CD4-positive, CD25-positive, alpha-beta regulatory T cell (primary cell): ENCODE measurements at regions not wholly inside any gene's neighbourhood (a gene's known extent, or its start where the extent isn't known, plus 50 kb on each side); places are given as distances from the start of the nearest gene placed in this dataset.

Experiments
- ATAC-seq, 2 donors: fragments of 150-1000 bp; cut with Tn5 transposase; one replicate each; pipeline ENCODE4 v1.10.0; 2021; ENCODE audit warnings: low read depth in 2 of 2, moderate number of reproducible peaks in 2 of 2, moderate library complexity in 1 of 2
- DNase-seq, 3 donors: peaks; one replicate each; pipeline versions ENCODE4 v3.0.0 to v3.0.0-alpha.2; 2012 to 2022; ENCODE audit warnings: mixed read lengths in 1 of 3
- H3K27ac ChIP-seq: one replicate; pipeline ENCODE4 v1.7.0; 2013; ENCODE audit warnings: mild to moderate bottlenecking, low read length; ENCODE audit not compliant: insufficient read depth, poor library complexity, severe bottlenecking
- H3K27me3 ChIP-seq: one replicate; pipeline ENCODE4 v1.7.0; 2013; ENCODE audit warnings: low read length; ENCODE audit not compliant: control insufficient read depth, insufficient read depth
- H3K36me3 ChIP-seq: one replicate; pipeline ENCODE4 v1.7.0; 2013; ENCODE audit warnings: mild to moderate bottlenecking, low read length, moderate library complexity; ENCODE audit not compliant: control insufficient read depth, insufficient read depth
- H3K4me1 ChIP-seq: 2 replicates; pipeline ENCODE4 v1.7.0; 2013; ENCODE audit warnings: mild to moderate bottlenecking, low read length; ENCODE audit not compliant: insufficient read depth, control insufficient read depth, poor library complexity, severe bottlenecking
- H3K4me3 ChIP-seq: one replicate; pipeline ENCODE4 v1.7.0; 2013; ENCODE audit warnings: low read depth, mild to moderate bottlenecking, low read length, moderate library complexity
- H3K9me3 ChIP-seq, 2 experiments: 1 replicate in 1 of 2; 2 replicates in 1 of 2; pipeline ENCODE4 v1.7.0; 2013; ENCODE audit warnings: low read length in 2 of 2, mild to moderate bottlenecking in 1 of 2, moderate library complexity in 1 of 2; ENCODE audit not compliant: control insufficient read depth in 2 of 2
- H3K27ac Mint-ChIP-seq, 3 donors: one replicate each; pipeline ENCODE4 v1.8.0; 2020 to 2022; ENCODE audit warnings: mild to moderate bottlenecking in 3 of 3, mixed read lengths in 3 of 3, moderate library complexity in 2 of 3
- H3K27me3 Mint-ChIP-seq: one replicate; pipeline ENCODE4 v1.8.0; 2022; ENCODE audit warnings: mild to moderate bottlenecking, mixed read lengths
- H3K36me3 Mint-ChIP-seq: one replicate; pipeline ENCODE4 v1.8.0; 2020; ENCODE audit warnings: mixed read lengths
- H3K4me1 Mint-ChIP-seq, 4 donors: one replicate each; pipeline ENCODE4 v1.8.0; 2020 to 2022; ENCODE audit warnings: mixed read lengths in 4 of 4, mild to moderate bottlenecking in 1 of 4
- H3K4me3 Mint-ChIP-seq, 4 donors: one replicate each; pipeline ENCODE4 v1.8.0; 2020 to 2022; ENCODE audit warnings: mild to moderate bottlenecking in 4 of 4, mixed read lengths in 4 of 4, moderate library complexity in 3 of 4
- H3K9me3 Mint-ChIP-seq, 7 donors: one replicate each; pipeline ENCODE4 v1.8.0; 2020 to 2022; ENCODE audit warnings: mixed read lengths in 7 of 7, mild to moderate bottlenecking in 3 of 7, moderate library complexity in 2 of 7

DNA sequence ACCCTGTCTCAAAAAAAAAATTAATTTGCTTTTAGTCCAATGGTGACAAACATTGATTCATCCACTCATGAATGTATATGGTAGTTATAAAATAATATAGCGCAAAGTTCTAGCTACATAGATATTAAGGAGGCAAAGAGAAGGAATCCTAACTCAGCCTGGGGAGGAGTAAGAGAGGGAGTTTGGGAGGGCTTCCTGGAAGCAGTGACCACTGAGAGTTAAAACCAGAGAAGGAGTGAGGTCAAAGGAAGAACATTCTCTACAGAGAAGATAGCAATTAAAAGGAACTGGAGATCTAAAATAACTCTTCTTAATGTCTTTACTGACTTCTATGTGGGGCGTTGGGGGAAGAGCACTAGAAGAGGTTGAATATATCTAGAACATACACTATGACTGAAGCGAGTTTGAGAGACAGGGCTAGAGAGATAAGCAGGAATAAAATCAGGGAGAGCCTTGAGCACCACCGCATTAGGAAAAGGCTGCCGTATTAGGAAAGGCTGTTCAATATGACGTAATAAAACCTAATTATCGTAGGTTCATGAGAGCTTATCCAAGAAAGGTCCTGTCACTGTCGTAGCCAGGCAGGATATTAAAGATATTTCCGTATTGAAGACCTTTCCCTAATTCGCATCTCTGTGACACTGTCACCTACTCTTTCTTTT, 81.8 kb upstream of the CNKSR3 start:
- Histone ChIP-seq H3K36me3 (no peaks in the 10 kb centered on the region), H3K27me3 (no peaks in the 10 kb centered on the region), H3K4me1 (no peaks in the 10 kb centered on the region), H3K9me3 (no peaks in the 10 kb centered on the region), H3K4me3 (no peak overlapping the region), H3K27ac (no peak overlapping the region)
- H3K27ac Mint-ChIP-seq, result no peak overlapping the region
- H3K36me3 Mint-ChIP-seq, result no peaks in the 10 kb centered on the region
- peaks cover 16% of the 10 kb centered on the region for H3K27me3 Mint-ChIP-seq
- H3K4me1 Mint-ChIP-seq, result no peaks in the 10 kb centered on the region
- ATAC-seq (no peak), DNase-seq (no peak)
- no peak overlapping the region for H3K4me3 Mint-ChIP-seq
- no peaks in the 10 kb centered on the region for H3K9me3 Mint-ChIP-seq

DNA sequence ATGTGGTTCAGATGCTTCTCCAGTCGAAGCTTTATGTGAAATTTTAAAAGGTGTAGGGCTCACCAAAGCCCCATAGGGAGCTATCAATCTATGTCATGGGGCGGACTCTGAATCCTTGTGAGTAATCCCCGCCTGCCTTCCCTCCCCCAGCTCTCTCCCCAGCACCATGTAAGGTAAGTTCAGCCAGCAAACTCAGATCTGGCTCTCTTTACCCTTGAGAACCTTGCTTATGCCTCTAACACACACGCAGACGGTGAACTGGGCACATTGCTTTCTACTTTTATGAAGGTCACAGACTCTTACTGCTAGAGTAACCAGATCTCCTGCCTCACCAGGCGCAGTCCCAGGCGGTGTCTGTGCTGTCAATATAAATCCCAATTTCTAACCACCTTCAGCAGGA, 82.6 kb upstream of the CNKSR3 start:
- no peaks in the 10 kb centered on the region for H3K9me3 Mint-ChIP-seq
- DNase-seq (no peak), ATAC-seq (no peak)
- Histone ChIP-seq H3K4me3 (no peak overlapping the region), H3K27ac (no peak overlapping the region), H3K27me3 (no peaks in the 10 kb centered on the region), H3K9me3 (no peaks in the 10 kb centered on the region), H3K36me3 (no peaks in the 10 kb centered on the region), H3K4me1 (no peaks in the 10 kb centered on the region)
- no peaks in the 10 kb centered on the region for H3K4me1 Mint-ChIP-seq
- peaks cover 16% of the 10 kb centered on the region for H3K27me3 Mint-ChIP-seq
- H3K27ac Mint-ChIP-seq, result no peak overlapping the region
- no peaks in the 10 kb centered on the region for H3K36me3 Mint-ChIP-seq
- no peak overlapping the region for H3K4me3 Mint-ChIP-seq

DNA sequence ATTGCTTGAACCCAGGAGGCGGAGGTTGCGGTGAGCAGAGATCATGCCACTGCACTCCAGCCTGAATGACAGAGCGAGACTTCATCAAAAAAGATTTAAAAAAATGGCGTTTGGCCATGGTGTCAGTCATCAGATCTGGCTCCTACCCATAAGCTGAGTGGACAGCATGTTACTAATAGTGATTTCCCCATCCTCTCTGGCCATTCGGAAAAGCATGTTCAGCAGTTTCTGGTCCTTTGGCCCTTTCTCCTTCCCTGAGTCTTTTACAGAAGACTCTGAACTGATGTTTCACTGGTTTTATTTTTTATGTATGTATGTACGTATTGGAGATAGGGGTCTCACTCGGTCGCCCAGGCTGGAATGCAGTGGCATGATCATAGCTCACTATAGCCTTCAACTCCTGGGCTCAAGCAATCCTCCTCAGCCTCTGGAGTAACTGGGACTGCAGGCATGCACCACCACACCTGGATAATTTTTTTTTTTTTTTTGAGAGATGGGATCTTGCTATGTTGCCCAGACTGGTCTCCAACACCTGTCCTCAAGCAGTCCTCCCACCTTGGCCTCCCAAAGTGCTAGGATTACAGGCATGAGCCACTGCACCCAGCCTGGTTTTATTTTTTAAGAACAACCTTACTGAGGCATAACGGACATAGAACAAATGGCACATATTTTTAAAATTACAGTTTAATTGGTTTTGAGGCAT, 84.2 kb upstream of the CNKSR3 start:
- no peaks in the 10 kb centered on the region for H3K9me3 ChIP-seq
- Mint-ChIP-seq H3K27ac (no peak overlapping the region), H3K4me1 (no peaks in the 10 kb centered on the region), H3K9me3 (no peaks in the 10 kb centered on the region), H3K4me3 (no peak overlapping the region), H3K36me3 (no peaks in the 10 kb centered on the region), H3K27me3 (peaks cover 16% of the 10 kb centered on the region)
- DNase-seq, result no peak
- H3K36me3 ChIP-seq, result no peaks in the 10 kb centered on the region
- H3K27ac ChIP-seq, result no peak overlapping the region
- H3K4me3 ChIP-seq, result no peak overlapping the region
- ATAC-seq, result no peak
- H3K4me1 ChIP-seq, result no peaks in the 10 kb centered on the region
- no peaks in the 10 kb centered on the region for H3K27me3 ChIP-seq

DNA sequence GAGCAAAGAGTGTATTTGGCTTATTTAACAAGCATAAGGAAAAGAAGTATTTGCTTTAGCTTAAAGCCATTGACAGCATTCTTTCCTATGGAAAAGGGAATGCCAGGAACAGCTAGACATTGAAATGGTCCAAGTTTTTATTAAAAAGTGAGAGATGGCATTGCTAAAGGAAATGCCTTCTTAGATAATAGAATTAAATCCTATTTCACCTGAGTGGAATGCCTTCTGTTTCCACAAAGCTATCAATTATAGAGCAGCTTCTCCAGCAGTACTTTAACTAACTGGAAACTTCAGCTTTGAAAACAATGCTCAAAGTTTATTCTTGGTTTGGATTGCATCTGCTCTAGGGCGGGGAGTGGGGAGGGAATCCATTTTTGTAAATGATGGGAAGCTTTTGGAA, 85.1 kb upstream of the CNKSR3 start:
- H3K36me3 Mint-ChIP-seq, result no peaks in the 10 kb centered on the region
- Histone ChIP-seq H3K9me3 (no peaks in the 10 kb centered on the region), H3K36me3 (no peaks in the 10 kb centered on the region), H3K27ac (no peak overlapping the region), H3K27me3 (no peaks in the 10 kb centered on the region), H3K4me3 (no peak overlapping the region), H3K4me1 (no peaks in the 10 kb centered on the region)
- H3K27me3 Mint-ChIP-seq, result peaks cover 11% of the 10 kb centered on the region
- H3K27ac Mint-ChIP-seq, result no peak overlapping the region
- no peaks in the 10 kb centered on the region for H3K9me3 Mint-ChIP-seq
- DNase-seq (no peak), ATAC-seq (no peak)
- H3K4me1 Mint-ChIP-seq, result no peaks in the 10 kb centered on the region
- no peak overlapping the region for H3K4me3 Mint-ChIP-seq

DNA sequence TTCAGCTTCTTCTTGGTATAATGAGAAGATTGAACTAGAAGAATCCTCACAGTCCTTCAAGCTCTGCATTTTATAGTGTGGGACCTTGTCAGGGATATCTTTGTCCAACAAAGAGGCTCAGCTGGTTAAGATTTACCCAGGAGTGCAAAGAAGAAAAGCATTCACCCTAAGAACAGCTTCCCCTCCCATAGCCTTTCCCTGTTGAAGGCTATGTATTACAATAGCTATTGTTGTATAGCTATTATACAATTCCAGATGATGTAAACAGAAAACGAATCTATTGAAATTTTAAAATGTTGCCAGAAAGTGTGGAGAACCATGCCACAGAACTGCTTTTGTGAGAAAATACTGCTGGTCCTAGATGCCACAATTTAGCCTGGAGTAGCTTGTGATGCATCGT, 85.5 kb upstream of the CNKSR3 start:
- H3K27ac Mint-ChIP-seq, result peak overlapping the region in 1 of 3 donors; percentile 40
- H3K36me3 ChIP-seq, result no peaks in the 10 kb centered on the region
- no peaks in the 10 kb centered on the region for H3K9me3 Mint-ChIP-seq
- DNase-seq (no peak), ATAC-seq (no peak)
- H3K27me3 Mint-ChIP-seq, result peaks cover 9% of the 10 kb centered on the region
- no peaks in the 10 kb centered on the region for H3K4me1 ChIP-seq
- no peaks in the 10 kb centered on the region for H3K9me3 ChIP-seq
- no peaks in the 10 kb centered on the region for H3K36me3 Mint-ChIP-seq
- H3K27ac ChIP-seq, result no peak overlapping the region
- H3K4me1 Mint-ChIP-seq, result no peaks in the 10 kb centered on the region
- no peaks in the 10 kb centered on the region for H3K27me3 ChIP-seq
- no peak overlapping the region for H3K4me3 Mint-ChIP-seq
- H3K4me3 ChIP-seq, result no peak overlapping the region

DNA sequence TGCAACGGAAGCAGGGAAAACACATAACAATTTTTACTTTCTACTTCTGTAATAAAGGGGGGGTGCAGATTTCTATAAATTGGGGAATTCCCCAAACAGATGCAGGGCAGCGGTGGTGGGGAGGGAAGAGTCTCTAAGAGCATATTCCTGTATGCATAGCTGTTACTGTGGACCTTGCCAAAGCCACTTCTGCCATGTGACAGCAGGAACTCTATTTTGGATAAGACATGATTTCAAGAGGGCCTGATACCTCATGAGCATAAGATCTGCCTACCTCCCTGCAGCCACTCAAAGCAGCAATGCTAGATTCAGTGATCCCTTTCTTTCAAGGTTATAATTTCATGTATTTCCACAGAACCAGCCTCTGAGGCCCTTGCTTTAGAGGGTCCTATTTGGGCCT, 86.2 kb upstream of the CNKSR3 start:
- Mint-ChIP-seq H3K27me3 (peaks cover 9% of the 10 kb centered on the region), H3K27ac (no peak overlapping the region), H3K36me3 (no peaks in the 10 kb centered on the region), H3K9me3 (no peaks in the 10 kb centered on the region), H3K4me1 (no peaks in the 10 kb centered on the region), H3K4me3 (no peak overlapping the region)
- Histone ChIP-seq H3K4me1 (no peaks in the 10 kb centered on the region), H3K27ac (no peak overlapping the region), H3K27me3 (no peaks in the 10 kb centered on the region), H3K36me3 (no peaks in the 10 kb centered on the region), H3K4me3 (no peak overlapping the region), H3K9me3 (no peaks in the 10 kb centered on the region)
- DNase-seq (no peak), ATAC-seq (no peak)

DNA sequence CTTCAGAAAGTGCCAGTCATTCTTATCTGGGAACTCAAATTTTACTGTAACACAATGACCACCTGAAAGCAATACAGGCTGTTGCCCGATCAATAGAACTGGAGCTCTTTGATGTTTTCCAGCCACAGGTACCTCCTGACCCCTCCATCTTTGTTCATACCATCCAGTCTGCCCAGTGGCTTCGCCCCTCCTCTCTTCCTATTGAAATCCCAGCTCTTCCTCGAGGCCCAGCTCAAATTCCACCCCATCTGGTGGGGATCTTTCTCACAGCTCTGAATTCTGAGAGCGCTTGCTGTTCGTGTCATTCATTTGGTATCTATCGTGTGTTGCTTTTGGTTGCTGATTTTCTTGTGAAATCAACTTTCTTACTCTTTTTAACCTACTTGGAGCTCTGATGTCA, 87.9 kb upstream of the CNKSR3 start:
- ATAC-seq, result no peak
- H3K36me3 Mint-ChIP-seq, result no peaks in the 10 kb centered on the region
- no peaks in the 10 kb centered on the region for H3K4me1 Mint-ChIP-seq
- H3K27ac ChIP-seq, result no peak overlapping the region
- H3K9me3 ChIP-seq, result no peaks in the 10 kb centered on the region
- no peaks in the 10 kb centered on the region for H3K9me3 Mint-ChIP-seq
- no peaks in the 10 kb centered on the region for H3K27me3 ChIP-seq
- H3K4me3 ChIP-seq, result no peak overlapping the region
- H3K27ac Mint-ChIP-seq, result peak overlapping the region in 1 of 3 donors; percentile 96
- H3K4me3 Mint-ChIP-seq, result no peak overlapping the region
- no peaks in the 10 kb centered on the region for H3K36me3 ChIP-seq
- H3K27me3 Mint-ChIP-seq, result peaks cover 4% of the 10 kb centered on the region
- H3K4me1 ChIP-seq, result no peaks in the 10 kb centered on the region
- no peak for DNase-seq

DNA sequence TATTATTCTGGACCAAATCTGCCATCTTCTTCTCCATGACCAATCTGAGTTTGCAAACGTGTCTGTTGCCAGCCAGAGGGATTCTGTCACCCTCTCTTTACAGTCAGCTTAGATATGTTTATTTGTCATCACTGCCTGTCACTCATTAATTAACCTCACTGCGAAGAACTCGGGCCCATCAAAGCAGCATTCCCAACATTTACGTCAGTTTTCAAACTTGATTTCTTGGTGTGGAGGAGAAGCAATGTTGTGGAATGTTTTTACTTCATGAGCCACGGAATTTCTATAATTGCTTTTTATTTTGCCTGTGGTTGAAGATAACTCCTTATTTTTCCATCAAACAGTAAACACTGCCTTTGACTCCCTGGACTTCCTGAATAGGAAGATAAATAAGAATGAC, 91.8 kb upstream of the CNKSR3 start:
- Histone ChIP-seq H3K36me3 (no peaks in the 10 kb centered on the region), H3K27ac (no peak overlapping the region), H3K4me1 (peaks cover 21% of the 10 kb centered on the region), H3K9me3 (no peaks in the 10 kb centered on the region), H3K27me3 (no peaks in the 10 kb centered on the region), H3K4me3 (no peak overlapping the region)
- DNase-seq (no peak), ATAC-seq (no peak)
- Mint-ChIP-seq H3K4me1 (peaks cover 0 to 25% (median 19%) of the 10 kb centered on the region in 4 donors), H3K36me3 (no peaks in the 10 kb centered on the region), H3K27me3 (peaks cover under 1% of the 10 kb centered on the region), H3K9me3 (no peaks in the 10 kb centered on the region), H3K27ac (no peak overlapping the region), H3K4me3 (no peak overlapping the region)
